Smooth muscle cell (in vitro differentiated cells): ENCODE measurements at regions not wholly inside any gene's neighbourhood (a gene's known extent, or its start where the extent isn't known, plus 50 kb on each side); places are given as distances from the start of the nearest gene placed in this dataset.

Source experiments
- DNase-seq: peaks from one replicate; lab custom pipeline; 2025; ENCODE audit not compliant: unreplicated experiment; lab: John Stamatoyannopoulos, UW
- H2AFZ ChIP-seq: fragments of 200-600 bp; sonication (generic); 2 replicates; pipeline ENCODE4 v1.6.0; 2016; ENCODE audit warnings: antibody characterized with exemption, low read depth, mild to moderate bottlenecking
- H3F3A ChIP-seq: fragments of 200-600 bp; sonication (generic); 2 replicates; pipeline ENCODE4 v1.6.0; 2017; ENCODE audit warnings: antibody characterized with exemption, low read depth
- H3K27ac ChIP-seq: fragments of 200-600 bp; sonication (generic); 2 replicates; pipeline ENCODE4 v1.5.1; 2016; ENCODE audit warnings: low read depth, mild to moderate bottlenecking
- H3K27me3 ChIP-seq: fragments of 200-600 bp; sonication (generic); 2 replicates; pipeline ENCODE4 v1.6.1; 2016; ENCODE audit warnings: low read depth, mild to moderate bottlenecking
- H3K36me3 ChIP-seq: fragments of 200-600 bp; sonication (generic); 2 replicates; pipeline ENCODE4 v1.5.1; 2016; ENCODE audit warnings: low read depth
- H3K4me1 ChIP-seq: fragments of 200-600 bp; sonication (generic); 2 replicates; pipeline ENCODE4 v1.5.1; 2016; ENCODE audit warnings: low read depth
- H3K4me2 ChIP-seq: fragments of 200-600 bp; sonication (generic); 2 replicates; pipeline ENCODE4 v1.6.0; 2016; ENCODE audit warnings: mild to moderate bottlenecking
- H3K4me3 ChIP-seq: fragments of 200-600 bp; sonication (generic); 2 replicates; pipeline ENCODE4 v1.5.1; 2016; ENCODE audit warnings: mild to moderate bottlenecking
- H3K79me2 ChIP-seq: fragments of 200-600 bp; sonication (generic); 2 replicates; pipeline ENCODE4 v1.6.0; 2016; ENCODE audit warnings: low read depth, mild to moderate bottlenecking
- H3K9ac ChIP-seq: fragments of 200-600 bp; sonication (generic); 2 replicates; pipeline ENCODE4 v1.6.0; 2016; ENCODE audit warnings: low read depth
- H3K9me3 ChIP-seq: fragments of 200-600 bp; sonication (generic); replicated peaks from 2 replicates; pipeline ENCODE4 v1.5.1; 2016; ENCODE audit warnings: low read depth
- H4K20me1 ChIP-seq: fragments of 200-600 bp; sonication (generic); 2 replicates; pipeline ENCODE4 v1.6.0; 2016; ENCODE audit warnings: low read depth
- CTCF ChIP-seq: fragments of 200-600 bp; sonication (generic); IDR thresholded peaks from 2 replicates; pipeline ENCODE4 v1.5.1; 2017; ENCODE audit warnings: borderline replicate concordance, mild to moderate bottlenecking, antibody characterized with exemption; ENCODE audit not compliant: insufficient read depth, poor library complexity, severe bottlenecking
- WGBS: methylation state at CpG from one replicate; pipeline ENCODE4 v1.1.7; 2016; ENCODE audit warnings: low lambda C conversion rate; 5-methylcytosine and 5-hydroxymethylcytosine counted together

GRCh38 chr3:117447419-117447818, 737.8 kb downstream of the TUSC7 start:
- TF ChIP-seq CTCF = no peak
- no peak overlapping the region for H3K9ac ChIP-seq
- WGBS = 87% methylated on average over 4 of the region's 4 CpGs
- no peak overlapping the region for H3K4me3 ChIP-seq
- no peak overlapping the region for H2AFZ ChIP-seq
- no peaks in the 10 kb centered on the region for H4K20me1 ChIP-seq
- H3K79me2 ChIP-seq = no peaks in the 10 kb centered on the region
- no peaks in the 10 kb centered on the region for H3K4me1 ChIP-seq
- no peaks in the 10 kb centered on the region for H3K9me3 ChIP-seq
- no peak overlapping the region for H3K27ac ChIP-seq
- no peaks in the 10 kb centered on the region for H3F3A ChIP-seq
- no peak overlapping the region for H3K4me2 ChIP-seq
- peaks cover 5% of the 10 kb centered on the region for H3K27me3 ChIP-seq
- H3K36me3 ChIP-seq = no peaks in the 10 kb centered on the region
- DNase-seq = no peak

- peaks cover 5% of the 10 kb centered on the region for H3K27me3 ChIP-seq
- DNase-seq = no peak
- no peak overlapping the region for H3K4me3 ChIP-seq
- no peaks in the 10 kb centered on the region for H3K36me3 ChIP-seq
- H3K27ac ChIP-seq = no peak overlapping the region
- H3K4me2 ChIP-seq = no peak overlapping the region
- no peaks in the 10 kb centered on the region for H3K4me1 ChIP-seq
- no peaks in the 10 kb centered on the region for H3K9me3 ChIP-seq
- H3K79me2 ChIP-seq = no peaks in the 10 kb centered on the region
- H4K20me1 ChIP-seq = no peaks in the 10 kb centered on the region
- H3K9ac ChIP-seq = no peak overlapping the region
- H2AFZ ChIP-seq = no peak overlapping the region
- TF ChIP-seq CTCF = no peak
- H3F3A ChIP-seq = no peaks in the 10 kb centered on the region
- WGBS = 60% methylated on average over 3 of the region's 4 CpGs
Observed at GRCh38 chr3:117450026-117450425, 740.4 kb downstream of the TUSC7 start.

GRCh38 chr3:117454254-117454653, 744.7 kb downstream of the TUSC7 start:
- Histone ChIP-seq H3K4me2 (no peak overlapping the region), H2AFZ (no peak overlapping the region), H3K9ac (no peak overlapping the region), H3K79me2 (no peaks in the 10 kb centered on the region), H3K9me3 (no peaks in the 10 kb centered on the region), H3K27ac (no peak overlapping the region), H3K27me3 (no peaks in the 10 kb centered on the region), H3K36me3 (no peaks in the 10 kb centered on the region), H4K20me1 (no peaks in the 10 kb centered on the region), H3K4me3 (no peak overlapping the region), H3K4me1 (no peaks in the 10 kb centered on the region), H3F3A (no peaks in the 10 kb centered on the region)
- 90% methylated on average over 1 of the region's 1 CpG for WGBS
- DNase-seq = no peak
- TF ChIP-seq CTCF = no peak

GRCh38 chr3:117454908-117455307, 745.3 kb downstream of the TUSC7 start:
- no peak overlapping the region for H3K4me2 ChIP-seq
- no peaks in the 10 kb centered on the region for H4K20me1 ChIP-seq
- DNase-seq = no peak
- no peaks in the 10 kb centered on the region for H3K36me3 ChIP-seq
- H3K9ac ChIP-seq = no peak overlapping the region
- H3K4me1 ChIP-seq = no peaks in the 10 kb centered on the region
- H3F3A ChIP-seq = no peaks in the 10 kb centered on the region
- no peak overlapping the region for H2AFZ ChIP-seq
- no peak for TF ChIP-seq CTCF
- WGBS = 89% methylated on average over 5 of the region's 5 CpGs
- H3K4me3 ChIP-seq = no peak overlapping the region
- H3K9me3 ChIP-seq = no peaks in the 10 kb centered on the region
- no peaks in the 10 kb centered on the region for H3K79me2 ChIP-seq
- H3K27ac ChIP-seq = no peak overlapping the region
- H3K27me3 ChIP-seq = no peaks in the 10 kb centered on the region
